Esophagus squamous epithelium (tissue), 4 donors: ENCODE measurements at regions not wholly inside any gene's neighbourhood (a gene's known extent, or its start where the extent isn't known, plus 50 kb on each side); places are given as distances from the start of the nearest gene placed in this dataset.

ENCODE experiments used
- CTCF ChIP-seq, 6 experiments: fragments of 450-650 bp in 4 of 6; fragments of 200-600 bp in 2 of 6; sonication (generic) in 2 of 6; IDR thresholded peaks; one replicate each; pipeline ENCODE4 v1.5.1; 2016 to 2019; ENCODE audit warnings: antibody characterized with exemption in 6 of 6, mild to moderate bottlenecking in 4 of 6, moderate library complexity in 4 of 6
- POLR2A ChIP-seq, 4 donors: fragments of 450-650 bp; IDR thresholded peaks; one replicate each; pipeline ENCODE4 v1.6.1; 2017; ENCODE audit warnings: antibody characterized with exemption in 4 of 4, mild to moderate bottlenecking in 4 of 4, moderate library complexity in 3 of 4

- TF ChIP-seq POLR2A (IDR thresholded peaks at IDR 0.05), result no peak
- TF ChIP-seq CTCF (IDR thresholded peaks at IDR 0.05), result no peak
Measured at GRCh38 chr2:65482971-65483370, 50.6 kb upstream of the SPRED2 start.
